ENCODE measurements at regions not wholly inside any gene's neighbourhood (a gene's known extent, or its start where the extent isn't known, plus 50 kb on each side); places are given as distances from the start of the nearest gene placed in this dataset.

DNA sequence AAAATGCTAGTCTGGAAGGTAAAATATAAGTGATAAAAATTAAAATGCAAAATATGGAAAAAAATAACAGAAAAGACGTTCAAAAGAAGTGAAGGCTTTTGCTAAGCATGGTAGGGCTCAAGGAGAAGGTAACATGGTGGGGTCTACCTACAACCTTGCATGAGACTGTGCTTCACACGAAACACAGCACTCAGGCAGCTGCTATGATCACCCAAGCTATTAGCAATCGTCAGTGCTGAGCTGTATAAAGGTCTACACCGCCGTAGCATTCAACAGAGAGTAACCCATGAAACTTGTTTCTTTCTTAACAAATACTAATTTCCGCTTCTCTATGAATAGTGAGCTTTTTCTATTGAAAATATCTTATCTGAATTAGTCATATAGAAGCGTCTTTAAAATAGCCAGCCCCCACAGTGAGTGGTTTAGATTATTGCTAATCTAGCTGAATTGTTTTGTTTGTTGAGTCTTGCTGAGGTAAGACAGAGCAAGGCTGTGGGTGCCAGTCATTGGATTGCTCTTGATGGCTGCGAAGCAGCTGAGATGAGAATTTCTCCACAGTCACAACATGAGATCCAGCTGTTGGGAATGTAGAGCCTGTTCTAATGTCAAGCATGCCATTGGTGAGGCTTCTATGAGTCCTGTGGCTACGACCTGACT lies 230.0 kb downstream of the KLF13 start:
- no peak overlapping the region for H3K9ac ChIP-seq (replicated peaks; ENCODE audit: extremely low read depth, insufficient read depth, low read length)
- no peak overlapping the region for H3K4me2 ChIP-seq (ENCODE audit: insufficient read depth, low read length)
- FAIRE-seq (no peak), DNase-seq (ENCODE audit: low read depth, low spot score) (no peak)
- H3K4me1 ChIP-seq (ENCODE audit: control insufficient read depth, extremely low read depth, insufficient read depth, low read length): peaks cover 9% of the 10 kb centered on the region
- TF ChIP-seq, protein P1, sequence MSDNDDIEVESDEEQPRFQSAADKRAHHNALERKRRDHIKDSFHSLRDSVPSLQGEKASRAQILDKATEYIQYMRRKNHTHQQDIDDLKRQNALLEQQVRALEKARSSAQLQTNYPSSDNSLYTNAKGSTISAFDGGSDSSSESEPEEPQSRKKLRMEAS (IDR thresholded peaks at IDR 0.05; ENCODE audit: insufficient read depth, insufficient read length): no peak
- TF ChIP-seq POLR2A (IDR thresholded peaks at IDR 0.05; ENCODE audit: low read depth, low read length): no peak
- H3K9me1 ChIP-seq (replicated peaks; ENCODE audit: control insufficient read depth, extremely low read depth, insufficient read depth, low read length): no peaks in the 10 kb centered on the region
- no peaks in the 10 kb centered on the region for H3K79me2 ChIP-seq (ENCODE audit: control insufficient read depth, insufficient read depth, low read length)
- H3K27me3 ChIP-seq (ENCODE audit: control insufficient read depth in 2 of 2, insufficient read depth in 2 of 2, low read length in 2 of 2): no peaks in the 10 kb centered on the region
- H3K4me3 ChIP-seq (replicated peaks in 1 of 3; ENCODE audit: insufficient read depth in 1 of 3, low read depth in 1 of 3, low read length in 3 of 3): no peak overlapping the region
- no peaks in the 10 kb centered on the region for H3K36me3 ChIP-seq (ENCODE audit: control insufficient read depth in 2 of 2, extremely low read depth in 1 of 2, insufficient read depth in 2 of 2, low read length in 2 of 2)
- intact Hi-C loops (cut with micrococcal nuclease): no loop called here
- H2AFZ ChIP-seq (ENCODE audit: low read depth, low read length): no peak overlapping the region
- no peaks in the 10 kb centered on the region for H4K20me1 ChIP-seq (replicated peaks; ENCODE audit: control insufficient read depth, extremely low read depth, insufficient read depth, low read length)
- no peak overlapping the region for H3K27ac ChIP-seq (ENCODE audit: insufficient read depth, low read depth, low read length)
- ChIA-PET CTCF (interaction anchor here (1.2 kb wide), 1 partner anchor 10 kb away, joined by 3 read pairs; no protein-coding TSS in a partner anchor), POLR2A (no interaction called here)
- BruUV-seq (replicated peaks): no TSS peak
- dilution Hi-C loops (cut with MboI; ENCODE audit: extremely low pct_ligation_motif_present, low sequenced_read_pairs): no loop called here
- H3K9me3 ChIP-seq (replicated peaks; ENCODE audit: control insufficient read depth, insufficient read depth, low read length): no peaks in the 10 kb centered on the region

DNA sequence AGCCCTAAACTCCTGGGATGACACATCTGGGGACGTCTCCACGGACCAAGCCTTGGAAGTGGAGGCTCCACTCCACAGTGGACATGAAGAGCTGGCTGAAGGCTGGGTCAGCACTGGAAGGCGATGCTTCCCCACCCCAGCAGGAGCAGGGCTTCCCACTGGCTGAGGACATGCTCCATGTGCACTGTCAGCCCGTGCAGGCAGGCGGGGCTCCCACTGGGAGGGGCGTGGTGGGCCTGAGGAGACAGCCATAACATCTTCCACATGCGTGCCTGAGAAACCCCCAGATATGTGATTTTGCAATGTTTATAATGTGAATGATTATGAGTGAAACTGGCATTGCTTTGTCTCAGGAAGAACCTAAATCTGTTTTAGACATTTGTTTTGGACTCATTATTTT lies 231.3 kb downstream of the KLF13 start:
- Histone ChIP-seq H3K79me2 (ENCODE audit: control insufficient read depth, insufficient read depth, low read length) (no peaks in the 10 kb centered on the region), H3K9me3 (replicated peaks; ENCODE audit: control insufficient read depth, insufficient read depth, low read length) (no peaks in the 10 kb centered on the region), H3K9ac (replicated peaks; ENCODE audit: extremely low read depth, insufficient read depth, low read length) (no peak overlapping the region), H2AFZ (ENCODE audit: low read depth, low read length) (no peak overlapping the region), H3K4me1 (ENCODE audit: control insufficient read depth, extremely low read depth, insufficient read depth, low read length) (peaks cover 9% of the 10 kb centered on the region), H3K36me3 (ENCODE audit: control insufficient read depth in 2 of 2, extremely low read depth in 1 of 2, insufficient read depth in 2 of 2, low read length in 2 of 2) (no peaks in the 10 kb centered on the region), H4K20me1 (replicated peaks; ENCODE audit: control insufficient read depth, extremely low read depth, insufficient read depth, low read length) (no peaks in the 10 kb centered on the region), H3K27me3 (ENCODE audit: control insufficient read depth in 2 of 2, insufficient read depth in 2 of 2, low read length in 2 of 2) (no peaks in the 10 kb centered on the region), H3K4me2 (ENCODE audit: insufficient read depth, low read length) (no peak overlapping the region), H3K4me3 (replicated peaks in 1 of 3; ENCODE audit: insufficient read depth in 1 of 3, low read depth in 1 of 3, low read length in 3 of 3) (no peak overlapping the region), H3K27ac (ENCODE audit: insufficient read depth, low read depth, low read length) (no peak overlapping the region), H3K9me1 (replicated peaks; ENCODE audit: control insufficient read depth, extremely low read depth, insufficient read depth, low read length) (no peaks in the 10 kb centered on the region)
- FAIRE-seq (no peak), DNase-seq (ENCODE audit: low read depth, low spot score) (no peak)
- dilution Hi-C loops (cut with MboI; ENCODE audit: extremely low pct_ligation_motif_present, low sequenced_read_pairs): no loop called here
- intact Hi-C loops (cut with micrococcal nuclease): no loop called here
- POLR2A ChIA-PET: no interaction called here
- no peak for TF ChIP-seq POLR2A (IDR thresholded peaks at IDR 0.05; ENCODE audit: low read depth, low read length)
- TF ChIP-seq GATA2 (IDR thresholded peaks at IDR 0.05; ENCODE audit: insufficient read depth, insufficient read length, low read depth, low read length): no peak
- TF ChIP-seq, protein P1 (IDR thresholded peaks at IDR 0.05; ENCODE audit: insufficient read depth, insufficient read length): no peak
- CTCF ChIA-PET: no interaction called here
- no TSS peak for BruUV-seq (replicated peaks)

Data from endothelial cell of umbilical vein (primary cell).